Adrenal gland (tissue), 9 donors: ENCODE measurements at regions not wholly inside any gene's neighbourhood (a gene's known extent, or its start where the extent isn't known, plus 50 kb on each side); places are given as distances from the start of the nearest gene placed in this dataset.

ENCODE experiments used
- DNase-seq, 7 donors: peaks; one replicate each; pipeline ENCODE4 v3.0.0-alpha.2; 2019 to 2020
- H3K27ac ChIP-seq, 5 donors: fragments of 200-600 bp; sonication (generic) in 4 of 5; 1 replicate in 3 of 5; 2 replicates in 2 of 5; pipeline versions ENCODE4 v1.5.1 to v1.8.0; 2016 to 2020; ENCODE audit warnings: mild to moderate bottlenecking in 1 of 5
- H3K27me3 ChIP-seq: fragments of 200-600 bp; 2 replicates; pipeline ENCODE4 v1.8.0; 2021
- H3K36me3 ChIP-seq, 2 donors: fragments of 200-600 bp; replicated peaks in 1 of 2; 1 replicate in 1 of 2; 2 replicates in 1 of 2; pipeline versions ENCODE4 v1.5.1 to v1.8.0; 2018 to 2022
- H3K4me1 ChIP-seq, 2 donors: fragments of 200-600 bp; replicated peaks in 1 of 2; 1 replicate in 1 of 2; 2 replicates in 1 of 2; pipeline versions ENCODE4 v1.5.1 to v1.8.0; 2018 to 2021
- H3K4me3 ChIP-seq, 4 donors: fragments of 200-600 bp; sonication (generic) in 3 of 4; one replicate each; pipeline ENCODE4 v1.5.1; 2016 to 2018
- H3K9me3 ChIP-seq, 3 donors: fragments of 200-600 bp; sonication (generic) in 1 of 3; replicated peaks in 1 of 3; 1 replicate in 2 of 3; 2 replicates in 1 of 3; pipeline versions ENCODE4 v1.5.1 to v1.8.0; 2016 to 2021
- CTCF ChIP-seq, 6 experiments: fragments of 450-650 bp in 4 of 6; fragments of 200-600 bp in 2 of 6; sonication (generic) in 1 of 6; IDR thresholded peaks; 1 replicate in 5 of 6; 2 replicates in 1 of 6; pipeline versions ENCODE4 v1.5.1 to v1.8.0; 2016 to 2021; ENCODE audit warnings: antibody characterized with exemption in 6 of 6, mild to moderate bottlenecking in 2 of 6, moderate library complexity in 1 of 6
- POLR2A ChIP-seq, 2 donors: fragments of 450-650 bp; IDR thresholded peaks; one replicate each; pipeline ENCODE4 v1.6.1; 2017; ENCODE audit warnings: antibody characterized with exemption in 2 of 2, mild to moderate bottlenecking in 2 of 2, moderate library complexity in 1 of 2
- WGBS, 4 donors: extraction: QIAGEN DNeasy Blood & Tissue Kit in 2 of 4; methylation state at CpG; one replicate each; pipeline versions ENCODE4 v1.1.5 to v1.1.7; 2013 to 2017; 5-methylcytosine and 5-hydroxymethylcytosine counted together
- intact Hi-C, 2 donors: fragments of 100-400 bp; cut with DNase I; formaldehyde crosslinking; loops; one replicate each; pipeline versions ENCODE4 v1.14.1 to v1.15.0; 2022 to 2023
- donor health status: healthy with polysubstance abuse.
- donor health status: Bipolar disorder and iron deficiency.
- donor health status: DM: yes; HTN: yes; CAD: no.
- donor health status: DM: no; HTN: no; CAD: no.
- donor health status: DM: no; HTN: no; CAD: no.

- H3K36me3 ChIP-seq: no peaks in the 10 kb centered on the region
- peak overlapping the region in 3 of 5 donors; percentile 60 to 90 (median 86) for H3K27ac ChIP-seq
- H3K9me3 ChIP-seq: no peaks in the 10 kb centered on the region
- no peaks in the 10 kb centered on the region for H3K27me3 ChIP-seq
- H3K4me3 ChIP-seq: peak overlapping the region in 2 of 4 donors; percentile 13 to 61
- no peaks in the 10 kb centered on the region for H3K4me1 ChIP-seq
- intact Hi-C loops: no loop called here
- peak in 1 of 7 donors; percentile 36 for DNase-seq
- TF ChIP-seq CTCF (IDR thresholded peaks at IDR 0.05) (no peak), POLR2A (IDR thresholded peaks at IDR 0.05) (no peak)
- 0 to 2% (median 1%) methylated on average over 9 of the region's 9 CpGs for WGBS, 4 donors
These were observed 114.3 kb upstream of the BTN3A2 start for GRCh38 chr6:26250698-26251044.

DNA sequence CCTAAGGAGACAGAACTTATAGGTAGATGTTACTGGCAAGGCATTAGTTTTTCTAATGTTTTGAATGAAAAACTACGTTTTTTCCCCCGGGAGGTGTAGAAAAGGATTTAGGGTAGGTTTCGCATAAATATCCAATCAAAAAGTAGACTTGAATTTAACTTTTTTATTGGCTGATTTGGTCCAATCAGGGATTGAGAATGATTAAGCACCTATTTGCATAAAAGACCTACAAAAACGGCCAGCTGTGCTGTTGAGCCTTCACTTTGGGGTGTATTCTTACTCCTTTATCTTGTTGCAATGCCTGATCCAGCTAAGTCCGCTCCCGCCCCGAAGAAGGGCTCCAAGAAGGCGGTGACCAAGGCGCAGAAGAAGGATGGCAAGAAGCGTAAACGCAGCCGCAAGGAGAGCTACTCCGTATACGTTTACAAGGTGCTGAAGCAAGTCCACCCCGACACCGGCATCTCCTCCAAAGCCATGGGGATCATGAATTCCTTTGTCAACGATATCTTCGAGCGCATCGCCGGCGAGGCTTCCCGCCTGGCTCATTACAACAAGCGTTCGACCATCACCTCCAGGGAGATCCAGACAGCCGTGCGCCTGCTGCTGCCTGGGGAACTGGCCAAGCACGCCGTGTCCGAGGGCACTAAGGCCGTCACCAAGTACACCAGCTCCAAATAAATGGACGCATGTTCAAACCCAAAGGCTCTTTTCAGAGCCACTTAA lies 113.5 kb upstream of the BTN3A2 start:
- Histone ChIP-seq H3K36me3 (no peaks in the 10 kb centered on the region), H3K9me3 (no peaks in the 10 kb centered on the region), H3K4me1 (no peaks in the 10 kb centered on the region), H3K27ac (peak overlapping the region in 3 of 5 donors; percentile 10 to 69 (median 47)), H3K27me3 (no peaks in the 10 kb centered on the region), H3K4me3 (peak overlapping the region in 2 of 4 donors; percentile 40 to 61)
- intact Hi-C loops: no loop called here
- peak; percentile 46 to 74 (median 56) for DNase-seq
- TF ChIP-seq CTCF (IDR thresholded peaks at IDR 0.05) (no peak), POLR2A (IDR thresholded peaks at IDR 0.05) (peak; percentile 61 to 91)
- 0 to 3% (median 1%) methylated on average over 14 to 32 of the region's 32 CpGs for WGBS, 4 donors

GRCh38 chr6:26252077-26252472 lies 112.9 kb upstream of the BTN3A2 start:
- intact Hi-C loops: no loop called here
- Histone ChIP-seq H3K4me1 (no peaks in the 10 kb centered on the region), H3K9me3 (no peaks in the 10 kb centered on the region), H3K4me3 (peak overlapping the region in 2 of 4 donors; percentile 40 to 61), H3K36me3 (no peaks in the 10 kb centered on the region), H3K27ac (peak overlapping the region in 3 of 5 donors; percentile 10 to 69 (median 47)), H3K27me3 (no peaks in the 10 kb centered on the region)
- 25 to 41% (median 27%) methylated on average over 5 of the region's 5 CpGs for WGBS, 4 donors
- DNase-seq: no peak
- TF ChIP-seq CTCF (IDR thresholded peaks at IDR 0.05) (no peak), POLR2A (IDR thresholded peaks at IDR 0.05) (no peak)

DNA sequence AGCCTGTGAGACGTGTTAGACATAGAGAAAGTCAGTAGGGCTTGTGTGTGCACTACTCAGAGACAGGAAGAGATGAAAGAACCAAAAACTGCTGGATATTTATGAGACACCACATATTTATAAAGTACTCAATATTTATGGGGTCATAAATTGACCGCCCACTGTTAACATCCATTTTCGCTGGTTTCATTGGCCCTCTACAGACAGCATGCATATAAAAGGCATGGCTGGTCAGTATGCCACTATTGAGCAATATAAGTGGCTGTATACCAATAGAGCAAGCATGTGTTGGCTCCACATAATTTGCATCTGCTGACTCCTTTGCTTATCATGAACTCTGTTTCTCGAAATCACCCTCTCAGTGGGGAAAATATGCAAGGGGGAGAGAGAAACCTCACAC lies 110.3 kb upstream of the BTN3A2 start:
- intact Hi-C loops: no loop called here
- Histone ChIP-seq H3K36me3 (no peaks in the 10 kb centered on the region), H3K9me3 (no peaks in the 10 kb centered on the region), H3K4me3 (no peak overlapping the region), H3K27ac (no peak overlapping the region), H3K4me1 (no peaks in the 10 kb centered on the region), H3K27me3 (no peaks in the 10 kb centered on the region)
- WGBS, 4 donors: 88 to 97% (median 90%) methylated on average over 4 of the region's 4 CpGs
- no peak for DNase-seq
- no peak for TF ChIP-seq POLR2A (IDR thresholded peaks at IDR 0.05)
- no peak for TF ChIP-seq CTCF (IDR thresholded peaks at IDR 0.05)
